Skeletal muscle satellite cell (primary cell): ENCODE measurements at regions not wholly inside any gene's neighbourhood (a gene's known extent, or its start where the extent isn't known, plus 50 kb on each side); places are given as distances from the start of the nearest gene placed in this dataset.

Experiments
- H3K27me3 ChIP-seq: 2 replicates; pipeline ENCODE4 v1.7.0; 2013; ENCODE audit warnings: low read length; ENCODE audit not compliant: control insufficient read depth, insufficient read depth
- H3K36me3 ChIP-seq: 2 replicates; pipeline ENCODE4 v1.7.0; 2013; ENCODE audit warnings: mild to moderate bottlenecking, control low read depth, low read length; ENCODE audit not compliant: insufficient read depth
- H3K4me1 ChIP-seq: 2 replicates; pipeline ENCODE4 v1.7.0; 2013; ENCODE audit warnings: low read length; ENCODE audit not compliant: control insufficient read depth, insufficient read depth
- H3K4me2 ChIP-seq: 2 replicates; pipeline ENCODE4 v1.7.0; 2013; ENCODE audit warnings: mild to moderate bottlenecking, low read length
- H3K4me3 ChIP-seq: 2 replicates; pipeline ENCODE4 v1.7.0; 2013; ENCODE audit warnings: low read length
- H3K9ac ChIP-seq: 2 replicates; pipeline ENCODE4 v1.7.0; 2013; ENCODE audit warnings: mild to moderate bottlenecking, low read depth, low read length, moderate library complexity
- H3K9me3 ChIP-seq: replicated peaks from 2 replicates; pipeline ENCODE4 v1.7.0; 2013; ENCODE audit warnings: mild to moderate bottlenecking, control low read depth, low read length

- no peaks in the 10 kb centered on the region for H3K36me3 ChIP-seq
- no peak overlapping the region for H3K4me3 ChIP-seq
- H3K9ac ChIP-seq = no peak overlapping the region
- no peak overlapping the region for H3K4me2 ChIP-seq
- H3K27me3 ChIP-seq = no peaks in the 10 kb centered on the region
- H3K4me1 ChIP-seq = peaks cover 4% of the 10 kb centered on the region
- H3K9me3 ChIP-seq = no peaks in the 10 kb centered on the region
Measured at GRCh38 chr2:195055996-195056395, 601.0 kb upstream of the SLC39A10 start.

- H3K4me2 ChIP-seq = no peak overlapping the region
- H3K9ac ChIP-seq = no peak overlapping the region
- no peak overlapping the region for H3K4me3 ChIP-seq
- peaks cover 20% of the 10 kb centered on the region for H3K4me1 ChIP-seq
- H3K36me3 ChIP-seq = no peaks in the 10 kb centered on the region
- no peaks in the 10 kb centered on the region for H3K9me3 ChIP-seq
- H3K27me3 ChIP-seq = no peaks in the 10 kb centered on the region
Measured at GRCh38 chr2:195051401-195051800, 605.6 kb upstream of the SLC39A10 start.

DNA sequence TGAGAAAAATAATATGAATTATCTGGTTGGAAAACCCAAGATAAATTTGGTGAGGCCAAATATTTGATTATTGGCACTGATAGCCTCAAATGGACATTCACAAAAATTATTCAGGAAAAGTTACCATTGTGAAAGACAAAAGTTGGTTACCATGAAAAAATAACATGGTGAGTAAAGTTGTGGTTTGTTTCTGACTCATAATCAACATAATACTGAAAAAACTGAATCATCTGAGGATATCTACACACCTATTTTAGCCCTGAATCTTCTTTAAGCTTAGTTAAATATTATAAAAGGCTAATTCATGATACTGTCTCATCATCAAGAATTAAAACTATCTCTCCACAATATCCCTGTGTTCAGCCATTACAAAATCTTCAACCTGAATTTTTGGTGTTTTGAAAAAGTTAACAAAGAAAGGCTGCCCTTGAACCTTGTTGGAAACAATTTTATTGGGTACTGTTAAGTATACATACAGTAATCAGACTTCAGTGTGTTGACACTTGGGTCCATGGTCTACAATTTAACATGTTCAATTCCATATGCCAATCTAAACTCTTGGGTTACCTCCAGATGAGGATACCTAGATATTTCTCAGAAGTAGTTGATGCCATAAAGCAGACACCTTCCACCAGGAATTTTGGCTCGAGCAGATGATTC is 607.5 kb upstream of the SLC39A10 start:
- Histone ChIP-seq H3K36me3 (no peaks in the 10 kb centered on the region), H3K4me1 (peaks cover 20% of the 10 kb centered on the region), H3K9me3 (no peaks in the 10 kb centered on the region), H3K4me3 (no peak overlapping the region), H3K4me2 (no peak overlapping the region), H3K27me3 (no peaks in the 10 kb centered on the region), H3K9ac (no peak overlapping the region)

- Histone ChIP-seq H3K4me1 (peaks cover 20% of the 10 kb centered on the region), H3K36me3 (no peaks in the 10 kb centered on the region), H3K27me3 (no peaks in the 10 kb centered on the region), H3K9me3 (no peaks in the 10 kb centered on the region), H3K4me2 (no peak overlapping the region), H3K4me3 (no peak overlapping the region), H3K9ac (no peak overlapping the region)
Measured at GRCh38 chr2:195047955-195048354, 609.1 kb upstream of the SLC39A10 start.

- Histone ChIP-seq H3K4me3 (no peak overlapping the region), H3K9ac (no peak overlapping the region), H3K4me2 (no peak overlapping the region), H3K9me3 (no peaks in the 10 kb centered on the region), H3K36me3 (no peaks in the 10 kb centered on the region), H3K4me1 (peaks cover 8% of the 10 kb centered on the region), H3K27me3 (no peaks in the 10 kb centered on the region)
Measured at GRCh38 chr2:195044801-195045200, 612.2 kb upstream of the SLC39A10 start.

DNA sequence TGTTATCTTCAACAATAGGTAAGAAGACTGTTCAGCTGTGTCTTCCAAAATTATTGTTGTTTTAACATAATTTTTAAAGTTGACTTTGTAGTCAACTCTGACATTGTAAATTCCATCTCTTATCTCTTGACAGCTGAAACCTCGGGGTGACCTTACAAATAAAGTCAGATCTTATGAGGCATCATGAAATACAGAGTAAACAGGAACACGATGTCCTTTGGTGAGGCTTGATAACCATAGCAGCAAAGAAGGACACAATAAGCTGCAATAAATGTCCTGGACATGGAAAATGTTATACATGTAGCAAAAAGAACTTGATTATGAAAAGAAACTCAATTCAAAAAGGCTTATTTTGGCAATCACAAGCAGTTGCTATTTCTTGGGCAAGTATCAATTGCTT is 618.9 kb upstream of the SLC39A10 start:
- Histone ChIP-seq H3K4me2 (no peak overlapping the region), H3K9ac (no peak overlapping the region), H3K4me1 (peaks cover 3% of the 10 kb centered on the region), H3K4me3 (no peak overlapping the region), H3K36me3 (no peaks in the 10 kb centered on the region), H3K9me3 (no peaks in the 10 kb centered on the region), H3K27me3 (no peaks in the 10 kb centered on the region)

GRCh38 chr2:195037045-195037444 is 620.0 kb upstream of the SLC39A10 start:
- Histone ChIP-seq H3K27me3 (no peaks in the 10 kb centered on the region), H3K4me3 (no peak overlapping the region), H3K4me1 (peaks cover 3% of the 10 kb centered on the region), H3K9me3 (no peaks in the 10 kb centered on the region), H3K9ac (no peak overlapping the region), H3K36me3 (no peaks in the 10 kb centered on the region), H3K4me2 (no peak overlapping the region)

GRCh38 chr2:195031411-195031810 is 625.6 kb upstream of the SLC39A10 start:
- H3K9ac ChIP-seq = no peak overlapping the region
- H3K4me2 ChIP-seq = no peak overlapping the region
- no peaks in the 10 kb centered on the region for H3K36me3 ChIP-seq
- no peaks in the 10 kb centered on the region for H3K9me3 ChIP-seq
- H3K27me3 ChIP-seq = no peaks in the 10 kb centered on the region
- H3K4me3 ChIP-seq = no peak overlapping the region
- peaks cover 4% of the 10 kb centered on the region for H3K4me1 ChIP-seq

- no peak overlapping the region for H3K4me3 ChIP-seq
- H3K9me3 ChIP-seq = no peaks in the 10 kb centered on the region
- H3K9ac ChIP-seq = no peak overlapping the region
- peaks cover 9% of the 10 kb centered on the region for H3K4me1 ChIP-seq
- no peaks in the 10 kb centered on the region for H3K27me3 ChIP-seq
- no peak overlapping the region for H3K4me2 ChIP-seq
- no peaks in the 10 kb centered on the region for H3K36me3 ChIP-seq
Measured at GRCh38 chr2:195029804-195030654, 627.0 kb upstream of the SLC39A10 start.

DNA sequence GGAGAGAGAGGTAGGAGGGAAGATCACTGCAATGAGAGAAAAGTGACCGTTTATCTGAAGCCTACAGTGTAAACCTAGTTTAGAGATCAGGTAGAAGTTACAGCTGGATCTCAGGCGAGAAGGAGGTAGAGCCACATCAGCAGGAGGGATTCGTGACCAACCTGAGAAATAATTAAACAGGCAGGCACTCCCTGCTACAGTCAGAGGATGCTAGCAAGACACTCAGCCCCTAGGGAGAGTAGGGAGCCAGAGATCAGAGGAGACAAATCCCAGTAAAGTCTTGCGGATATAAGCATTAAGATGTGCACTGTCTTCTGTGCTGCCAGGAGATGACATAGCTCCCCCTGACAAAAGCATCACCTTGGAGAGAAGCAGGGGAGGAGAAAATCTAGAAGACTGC is 629.1 kb upstream of the SLC39A10 start:
- Histone ChIP-seq H3K9me3 (no peaks in the 10 kb centered on the region), H3K27me3 (no peaks in the 10 kb centered on the region), H3K9ac (no peak overlapping the region), H3K4me3 (no peak overlapping the region), H3K4me1 (peaks cover 9% of the 10 kb centered on the region), H3K4me2 (no peak overlapping the region), H3K36me3 (no peaks in the 10 kb centered on the region)

DNA sequence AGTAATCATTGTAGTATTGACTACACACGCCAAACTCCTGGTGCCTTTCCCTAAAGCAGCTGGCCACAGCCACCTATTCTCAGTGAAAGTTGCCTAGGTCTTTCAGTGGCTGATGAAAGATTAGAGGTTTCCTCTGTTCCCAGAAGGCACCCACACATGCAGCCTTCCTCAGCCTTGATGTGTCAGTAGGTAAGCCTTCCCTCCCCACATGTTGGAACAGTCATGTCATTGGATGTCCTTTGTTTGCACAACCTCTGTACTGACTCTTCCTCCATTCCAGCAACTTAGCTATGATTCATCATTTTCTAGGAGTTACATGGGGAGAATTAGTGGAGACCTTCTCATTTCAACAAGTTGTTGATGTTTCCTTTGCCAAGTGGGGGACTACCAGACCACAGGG is 630.8 kb upstream of the SLC39A10 start:
- Histone ChIP-seq H3K9me3 (no peaks in the 10 kb centered on the region), H3K4me2 (no peak overlapping the region), H3K4me1 (peaks cover 9% of the 10 kb centered on the region)

DNA sequence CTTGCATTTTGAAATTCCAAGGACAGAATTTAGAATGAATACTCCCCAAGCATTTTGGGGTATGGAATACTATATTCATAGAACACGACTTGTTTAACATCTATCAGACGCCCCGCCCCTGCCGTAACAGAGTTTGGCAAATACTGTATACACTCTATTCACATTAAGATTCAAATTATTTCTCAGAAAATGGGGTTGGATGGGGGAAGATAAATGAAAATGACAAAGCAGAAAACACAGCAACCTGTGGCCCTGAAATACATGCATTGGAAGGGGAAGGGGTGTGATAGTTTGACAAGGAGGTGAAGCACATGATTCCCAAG is 634.6 kb upstream of the SLC39A10 start:
- no peak overlapping the region for H3K4me3 ChIP-seq
- H3K4me1 ChIP-seq = peaks cover 9% of the 10 kb centered on the region
- no peaks in the 10 kb centered on the region for H3K27me3 ChIP-seq
- no peak overlapping the region for H3K4me2 ChIP-seq
- no peak overlapping the region for H3K9ac ChIP-seq
- no peaks in the 10 kb centered on the region for H3K36me3 ChIP-seq
- H3K9me3 ChIP-seq = no peaks in the 10 kb centered on the region

More for the DNA sequence above, 630.8 kb upstream of the SLC39A10 start:
- H3K4me3 ChIP-seq = no peak overlapping the region
- H3K9ac ChIP-seq = no peak overlapping the region
- no peaks in the 10 kb centered on the region for H3K36me3 ChIP-seq
- H3K27me3 ChIP-seq = no peaks in the 10 kb centered on the region
